ENCODE measurements at regions not wholly inside any gene's neighbourhood (a gene's known extent, or its start where the extent isn't known, plus 50 kb on each side); places are given as distances from the start of the nearest gene placed in this dataset.

- TF ChIP-seq CTCF (tag by site-specific recombination; IDR thresholded peaks at IDR 0.05) = no peak
- TF ChIP-seq ZBTB8A (tag by site-specific recombination; IDR thresholded peaks at IDR 0.05) = no peak
- no peak for TF ChIP-seq ZNF510 (tag by site-specific recombination; IDR thresholded peaks at IDR 0.05; ENCODE audit: insufficient replicate concordance)
These were observed 162.1 kb upstream of the GMDS start for GRCh38 chr6:2407525-2407924.
